GM23248 (cell line): ENCODE measurements at regions not wholly inside any gene's neighbourhood (a gene's known extent, or its start where the extent isn't known, plus 50 kb on each side); places are given as distances from the start of the nearest gene placed in this dataset.

Experiments
- DNase-seq: peaks from one replicate; pipeline ENCODE4 v3.0.0-alpha.2; 2015
- H2AFZ ChIP-seq: fragments of 200-600 bp; sonication (generic); 2 replicates; pipeline ENCODE4 v1.6.1; 2016; ENCODE audit warnings: antibody characterized with exemption
- H3F3A ChIP-seq: fragments of 200-600 bp; sonication (generic); 2 replicates; pipeline ENCODE4 v1.6.1; 2016; ENCODE audit warnings: mild to moderate bottlenecking, antibody characterized with exemption, mixed run types; ENCODE audit not compliant: insufficient read depth
- H3K27ac ChIP-seq: fragments of 200-600 bp; sonication (generic); 2 replicates; pipeline ENCODE4 v1.5.1; 2016; ENCODE audit warnings: mild to moderate bottlenecking
- H3K27me3 ChIP-seq: fragments of 200-600 bp; sonication (generic); replicated peaks from 2 replicates; pipeline ENCODE4 v1.6.1; 2016; ENCODE audit warnings: mild to moderate bottlenecking; ENCODE audit not compliant: insufficient read depth
- H3K36me3 ChIP-seq: fragments of 200-600 bp; sonication (generic); 2 replicates; pipeline ENCODE4 v1.6.1; 2016; ENCODE audit warnings: low read depth, mild to moderate bottlenecking
- H3K4me1 ChIP-seq: fragments of 200-600 bp; sonication (generic); 2 replicates; pipeline ENCODE4 v1.6.1; 2016; ENCODE audit warnings: mild to moderate bottlenecking; ENCODE audit not compliant: insufficient read depth
- H3K4me2 ChIP-seq: fragments of 200-600 bp; sonication (generic); one replicate; pipeline ENCODE4 v1.6.1; 2016; ENCODE audit warnings: mild to moderate bottlenecking; ENCODE audit not compliant: unreplicated experiment
- H3K4me3 ChIP-seq: fragments of 200-600 bp; sonication (generic); 2 replicates; pipeline ENCODE4 v1.5.1; 2016; ENCODE audit warnings: mild to moderate bottlenecking
- H3K79me2 ChIP-seq: fragments of 200-600 bp; sonication (generic); 2 replicates; pipeline ENCODE4 v1.6.1; 2016; ENCODE audit warnings: mild to moderate bottlenecking; ENCODE audit not compliant: insufficient read depth
- H3K9ac ChIP-seq: fragments of 200-600 bp; sonication (generic); 2 replicates; pipeline ENCODE4 v1.6.1; 2016; ENCODE audit warnings: mild to moderate bottlenecking
- H3K9me2 ChIP-seq: fragments of 200-600 bp; sonication (generic); 2 replicates; pipeline ENCODE4 v1.6.1; 2016; ENCODE audit warnings: mixed run types, mild to moderate bottlenecking, moderate library complexity; ENCODE audit not compliant: insufficient read depth
- H3K9me3 ChIP-seq: fragments of 200-600 bp; sonication (generic); one replicate; pipeline ENCODE4 v1.6.1; 2017; ENCODE audit warnings: low read depth
- H4K20me1 ChIP-seq: fragments of 200-600 bp; sonication (generic); 2 replicates; pipeline ENCODE4 v1.6.0; 2016; ENCODE audit not compliant: insufficient read depth
- EZH2 ChIP-seq: fragments of 200-600 bp; sonication (generic); IDR thresholded peaks from 2 replicates; pipeline ENCODE4 v1.6.1; 2018; ENCODE audit warnings: antibody characterized with exemption, mild to moderate bottlenecking; ENCODE audit not compliant: insufficient read depth, poor library complexity, severe bottlenecking
- EZH2phosphoT487 ChIP-seq: fragments of 200-600 bp; sonication (generic); IDR thresholded peaks from 2 replicates; pipeline ENCODE4 v1.6.1; 2018; ENCODE audit warnings: antibody characterized with exemption, moderate library complexity, mild to moderate bottlenecking, low read depth; ENCODE audit not compliant: insufficient read depth
- WGBS, 2 experiments: methylation state at CpG; one replicate each; pipeline ENCODE4 v1.1.6; 2015 to 2017; ENCODE audit warnings: low lambda C conversion rate in 2 of 2, low coverage in 1 of 2; ENCODE audit errors: missing lambda C conversion rate in 2 of 2; 5-methylcytosine and 5-hydroxymethylcytosine counted together
- in situ Hi-C: fragments of 300-500 bp; cut with MboI; formaldehyde crosslinking; loops from 2 replicates; pipeline ENCODE4 v1.15.0; 2020

DNA sequence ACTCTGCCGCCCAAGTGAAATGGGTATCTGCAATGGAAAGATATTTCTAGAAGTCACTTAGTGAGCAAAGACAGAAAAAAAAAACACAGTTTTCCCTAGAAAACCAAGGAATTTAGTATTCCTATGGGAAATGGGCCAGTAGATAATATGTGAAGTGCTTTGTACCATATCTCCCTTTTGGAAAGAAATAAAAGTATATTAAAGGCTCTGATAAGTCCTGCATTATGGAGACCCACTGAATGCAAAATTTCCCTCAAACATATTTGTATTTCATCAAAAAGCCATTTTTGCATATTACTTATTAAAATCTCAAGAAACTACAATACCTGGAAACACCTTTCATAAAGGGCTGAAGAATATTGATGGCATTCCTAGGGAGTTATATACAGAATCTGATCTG, 51.6 kb upstream of the DYNLRB2 start:
- 62 to 63% methylated on average over 1 of the region's 1 CpG for WGBS, 2 experiments
- no peak overlapping the region for H3K9ac ChIP-seq
- in situ Hi-C loops, result no loop called here

DNA sequence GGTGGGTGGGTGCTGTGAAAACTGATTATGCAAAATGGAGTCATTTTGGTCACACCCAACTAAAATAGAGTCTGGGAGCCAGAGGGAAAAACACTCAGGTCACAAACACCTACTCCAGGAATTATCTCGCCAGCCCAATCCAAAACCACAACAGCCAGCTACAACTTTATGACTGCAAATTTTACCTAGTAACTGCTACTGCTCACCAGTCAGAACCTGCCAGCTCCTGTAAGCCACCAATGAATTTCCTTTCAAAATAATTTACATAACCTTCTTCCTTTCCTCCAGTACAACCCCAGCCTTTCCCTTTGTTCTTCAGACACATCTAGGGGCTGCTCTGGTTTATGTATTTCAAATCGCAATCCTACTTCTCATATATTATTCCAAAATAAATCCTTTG, 52.6 kb upstream of the DYNLRB2 start:
- Histone ChIP-seq H2AFZ (no peak overlapping the region), H3K9me3 (no peaks in the 10 kb centered on the region), H3K9ac (no peak overlapping the region), H4K20me1 (no peaks in the 10 kb centered on the region), H3K27me3 (no peaks in the 10 kb centered on the region), H3K27ac (no peak overlapping the region), H3F3A (no peaks in the 10 kb centered on the region), H3K4me3 (no peak overlapping the region), H3K36me3 (no peaks in the 10 kb centered on the region), H3K79me2 (no peaks in the 10 kb centered on the region), H3K9me2 (no peaks in the 10 kb centered on the region), H3K4me1 (no peaks in the 10 kb centered on the region), H3K4me2 (no peak overlapping the region)
- DNase-seq, result no peak
- TF ChIP-seq EZH2phosphoT487 (no peak), EZH2 (no peak)
- 60 to 65% methylated on average over 2 of the region's 2 CpGs for WGBS, 2 experiments
- in situ Hi-C loops, result no loop called here

More for the DNA sequence above, 51.6 kb upstream of the DYNLRB2 start:
- Histone ChIP-seq H3K4me3 (no peak overlapping the region), H3K9me3 (no peaks in the 10 kb centered on the region), H4K20me1 (no peaks in the 10 kb centered on the region), H3K9me2 (no peaks in the 10 kb centered on the region), H3K27ac (no peak overlapping the region), H3K79me2 (no peaks in the 10 kb centered on the region), H2AFZ (no peak overlapping the region), H3K27me3 (no peaks in the 10 kb centered on the region), H3K4me2 (no peak overlapping the region), H3F3A (no peaks in the 10 kb centered on the region), H3K36me3 (no peaks in the 10 kb centered on the region), H3K4me1 (no peaks in the 10 kb centered on the region)
- TF ChIP-seq EZH2 (no peak), EZH2phosphoT487 (no peak)
- DNase-seq, result no peak

- H3K9ac ChIP-seq, result no peak overlapping the region
- no peaks in the 10 kb centered on the region for H3K27me3 ChIP-seq
- no peaks in the 10 kb centered on the region for H4K20me1 ChIP-seq
- H3K27ac ChIP-seq, result no peak overlapping the region
- no peaks in the 10 kb centered on the region for H3K79me2 ChIP-seq
- H3F3A ChIP-seq, result no peaks in the 10 kb centered on the region
- no peak overlapping the region for H2AFZ ChIP-seq
- no peaks in the 10 kb centered on the region for H3K36me3 ChIP-seq
- in situ Hi-C loops, result no loop called here
- no peak overlapping the region for H3K4me2 ChIP-seq
- no peak overlapping the region for H3K4me3 ChIP-seq
- TF ChIP-seq EZH2 (no peak), EZH2phosphoT487 (no peak)
- DNase-seq, result no peak
- H3K4me1 ChIP-seq, result no peaks in the 10 kb centered on the region
- no peaks in the 10 kb centered on the region for H3K9me3 ChIP-seq
- 61 to 69% methylated on average over 4 of the region's 4 CpGs for WGBS, 2 experiments
- H3K9me2 ChIP-seq, result no peaks in the 10 kb centered on the region
Observed at GRCh38 chr16:80480664-80481063, 60.1 kb upstream of the DYNLRB2 start.

DNA sequence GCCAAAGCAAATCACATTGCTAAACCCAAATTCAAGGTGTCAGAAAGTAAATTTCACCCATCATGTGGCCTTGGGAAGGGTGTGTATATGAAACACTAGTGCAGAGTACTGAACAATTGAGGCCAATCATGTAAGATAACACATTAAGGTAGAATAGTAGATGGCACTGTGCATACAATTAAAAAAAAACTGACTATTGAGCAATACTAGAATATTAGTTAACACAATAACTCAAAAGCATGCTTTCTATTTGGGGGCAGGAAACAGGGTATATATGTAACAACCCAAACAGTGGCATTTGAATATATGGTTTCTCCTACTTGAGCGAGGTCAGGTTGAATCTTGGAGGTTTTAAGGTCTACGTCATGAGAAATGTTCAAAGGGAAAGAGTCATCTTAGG, 63.0 kb upstream of the DYNLRB2 start:
- no peak overlapping the region for H3K9ac ChIP-seq
- no peaks in the 10 kb centered on the region for H3K79me2 ChIP-seq
- in situ Hi-C loops, result no loop called here
- H2AFZ ChIP-seq, result no peak overlapping the region
- H3K9me3 ChIP-seq, result no peaks in the 10 kb centered on the region
- no peaks in the 10 kb centered on the region for H4K20me1 ChIP-seq
- no peak overlapping the region for H3K4me2 ChIP-seq
- H3K27ac ChIP-seq, result no peak overlapping the region
- H3K4me3 ChIP-seq, result no peak overlapping the region
- no peak for TF ChIP-seq EZH2phosphoT487
- no peak for TF ChIP-seq EZH2
- no peaks in the 10 kb centered on the region for H3K9me2 ChIP-seq
- H3K36me3 ChIP-seq, result no peaks in the 10 kb centered on the region
- no peak for DNase-seq
- H3F3A ChIP-seq, result no peaks in the 10 kb centered on the region
- no peaks in the 10 kb centered on the region for H3K27me3 ChIP-seq
- WGBS, 2 experiments, result 42 to 63% methylated on average over 2 of the region's 2 CpGs
- H3K4me1 ChIP-seq, result no peaks in the 10 kb centered on the region

- no peaks in the 10 kb centered on the region for H3K79me2 ChIP-seq
- H3K9me2 ChIP-seq, result no peaks in the 10 kb centered on the region
- H3K27me3 ChIP-seq, result no peaks in the 10 kb centered on the region
- DNase-seq, result no peak
- no peak overlapping the region for H3K4me2 ChIP-seq
- no peak overlapping the region for H3K9ac ChIP-seq
- 26 to 32% methylated on average over 8 of the region's 8 CpGs for WGBS, 2 experiments
- H3K4me3 ChIP-seq, result no peak overlapping the region
- no peak for TF ChIP-seq EZH2
- no peak for TF ChIP-seq EZH2phosphoT487
- no peaks in the 10 kb centered on the region for H3K4me1 ChIP-seq
- in situ Hi-C loops, result no loop called here
- H2AFZ ChIP-seq, result no peak overlapping the region
- H4K20me1 ChIP-seq, result no peaks in the 10 kb centered on the region
- H3K36me3 ChIP-seq, result no peaks in the 10 kb centered on the region
- no peaks in the 10 kb centered on the region for H3F3A ChIP-seq
- H3K27ac ChIP-seq, result no peak overlapping the region
- H3K9me3 ChIP-seq, result no peaks in the 10 kb centered on the region
Observed at GRCh38 chr16:80468029-80468428, 72.8 kb upstream of the DYNLRB2 start.
